Stimulated activated CD8-positive, alpha-beta memory T cell treated with anti-CD3 and anti-CD28 coated beads, Interleukin-7, amount 100 ng/mL, for 1 hour (primary cell): ENCODE measurements at regions not wholly inside any gene's neighbourhood (a gene's known extent, or its start where the extent isn't known, plus 50 kb on each side); places are given as distances from the start of the nearest gene placed in this dataset.
"Not testable (repeated sequence)": the region's sequence is repeated elsewhere in the genome, so short reads cannot be mapped to it uniquely, and the experiment has no call there.

Experiments
- DNase-seq, 2 donors: peaks; one replicate each; pipeline ENCODE4 v3.0.0-alpha.2; 2020; ENCODE audit warnings: low read depth in 2 of 2

GRCh38 chr12:62170241-62170640, 90.0 kb upstream of the USP15 start:
- DNase-seq: no peak

GRCh38 chr12:62190689-62191490, 69.3 kb upstream of the USP15 start:
- no peak for DNase-seq

- DNase-seq: no peak
Measured at GRCh38 chr12:62191491-62192179, 68.6 kb upstream of the USP15 start.

GRCh38 chr12:62192180-62192902, 67.9 kb upstream of the USP15 start:
- no peak for DNase-seq

GRCh38 chr12:62192903-62193250, 67.3 kb upstream of the USP15 start:
- DNase-seq: no peak

- DNase-seq: no peak
Measured at GRCh38 chr12:62194031-62194430, 66.2 kb upstream of the USP15 start.

GRCh38 chr12:62194616-62195015, 65.6 kb upstream of the USP15 start:
- DNase-seq: no peak

GRCh38 chr12:62196146-62196545, 64.1 kb upstream of the USP15 start:
- DNase-seq: no peak

- DNase-seq: not testable (repeated sequence)
Measured at GRCh38 chr12:62202861-62203260, 57.3 kb upstream of the USP15 start.

GRCh38 chr12:62205346-62205745, 54.9 kb upstream of the USP15 start:
- no peak for DNase-seq

GRCh38 chr12:62207248-62207647, 53.0 kb upstream of the USP15 start:
- no peak for DNase-seq
